A673 (cell line): ENCODE measurements at regions not wholly inside any gene's neighbourhood (a gene's known extent, or its start where the extent isn't known, plus 50 kb on each side); places are given as distances from the start of the nearest gene placed in this dataset.

Experiments
- EZH2 ChIP-seq: fragments of 200-600 bp; sonication (generic); IDR thresholded peaks from 2 replicates; pipeline ENCODE4 v1.6.1; 2017; ENCODE audit warnings: borderline replicate concordance, low read depth, mild to moderate bottlenecking, mixed read lengths, antibody characterized with exemption, low read length; ENCODE audit not compliant: poor library complexity, severe bottlenecking
- TF ChIP-seq, protein P1 (sequence below): fragments of 300-800, 200-600 bp; sonication (generic); conservative IDR thresholded peaks from 2 replicates; pipeline ENCODE4 v1.5.1; 2017; ENCODE audit warnings: low read depth, mild to moderate bottlenecking, antibody characterized with exemption, low read length, moderate library complexity, mixed read lengths

DNA sequence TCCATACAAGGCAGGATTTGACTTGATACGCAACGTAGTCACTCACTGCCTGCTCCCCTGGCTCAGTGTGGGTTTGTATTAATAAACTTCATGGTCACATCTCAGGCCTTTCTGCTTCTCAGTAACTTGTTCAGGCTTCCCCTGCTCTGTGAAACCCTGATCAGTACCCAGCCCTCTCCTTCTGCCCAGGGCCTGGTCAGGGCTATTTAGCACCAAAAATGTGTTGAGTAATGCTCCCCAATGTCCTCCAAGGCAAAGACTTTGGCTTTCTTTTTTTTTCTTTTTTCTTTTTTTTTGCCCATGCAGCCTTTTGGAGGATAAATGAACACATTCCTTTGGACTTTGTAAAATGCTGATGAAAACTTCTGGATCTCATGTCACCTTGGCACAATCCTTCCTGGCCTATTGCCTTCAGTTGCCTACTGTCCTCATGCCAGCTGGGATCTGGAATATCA lies 399.2 kb upstream of the KLF4 start:
- TF ChIP-seq, protein P1, sequence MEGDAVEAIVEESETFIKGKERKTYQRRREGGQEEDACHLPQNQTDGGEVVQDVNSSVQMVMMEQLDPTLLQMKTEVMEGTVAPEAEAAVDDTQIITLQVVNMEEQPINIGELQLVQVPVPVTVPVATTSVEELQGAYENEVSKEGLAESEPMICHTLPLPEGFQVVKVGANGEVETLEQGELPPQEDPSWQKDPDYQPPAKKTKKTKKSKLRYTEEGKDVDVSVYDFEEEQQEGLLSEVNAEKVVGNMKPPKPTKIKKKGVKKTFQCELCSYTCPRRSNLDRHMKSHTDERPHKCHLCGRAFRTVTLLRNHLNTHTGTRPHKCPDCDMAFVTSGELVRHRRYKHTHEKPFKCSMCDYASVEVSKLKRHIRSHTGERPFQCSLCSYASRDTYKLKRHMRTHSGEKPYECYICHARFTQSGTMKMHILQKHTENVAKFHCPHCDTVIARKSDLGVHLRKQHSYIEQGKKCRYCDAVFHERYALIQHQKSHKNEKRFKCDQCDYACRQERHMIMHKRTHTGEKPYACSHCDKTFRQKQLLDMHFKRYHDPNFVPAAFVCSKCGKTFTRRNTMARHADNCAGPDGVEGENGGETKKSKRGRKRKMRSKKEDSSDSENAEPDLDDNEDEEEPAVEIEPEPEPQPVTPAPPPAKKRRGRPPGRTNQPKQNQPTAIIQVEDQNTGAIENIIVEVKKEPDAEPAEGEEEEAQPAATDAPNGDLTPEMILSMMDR, result no peak
- TF ChIP-seq EZH2, result no peak
